Endothelial cell of umbilical vein (primary cell): ENCODE measurements at regions not wholly inside any gene's neighbourhood (a gene's known extent, or its start where the extent isn't known, plus 50 kb on each side); places are given as distances from the start of the nearest gene placed in this dataset.

Experiments used
- BruUV-seq: library from RNA; stranded (reverse); fragments of 400-500 nt; replicated peaks from 2 replicates; lab custom pipeline; 2021; lab: Mats Ljungman, UMichigan
- CTCF ChIA-PET: fragments of 300-600, 350-600 bp; sonication (Branson Sonifier 250); formaldehyde crosslinking; loops from one replicate; lab custom pipeline; 2021; ENCODE audit warnings: antibody characterized with exemption, inconsistent platforms; lab: Charles Lee
- POLR2A ChIA-PET: fragments of 300-600, 350-600 bp; sonication (Branson Sonifier 250); formaldehyde crosslinking; loops from one replicate; lab custom pipeline; 2021; ENCODE audit warnings: antibody characterized with exemption, inconsistent platforms; lab: Charles Lee
- DNase-seq: peaks from one replicate; pipeline ENCODE4 v3.0.0-alpha.2; 2011; ENCODE audit warnings: low read depth, low spot score
- FAIRE-seq: peaks from 2 replicates; lab custom pipeline; 2011; peaks lifted over from hg19 to GRCh38; lab: Jason Lieb, UNC
- H2AFZ ChIP-seq: 2 replicates; pipeline ENCODE4 v1.6.0; 2012; ENCODE audit warnings: low read depth, low read length, control low read depth, inconsistent platforms
- H3K27ac ChIP-seq: 2 replicates; pipeline ENCODE4 v1.5.1; 2011; ENCODE audit warnings: low read depth, mild to moderate bottlenecking, control low read depth, low read length, moderate library complexity; ENCODE audit not compliant: insufficient read depth
- H3K27me3 ChIP-seq, 2 experiments: 2 replicates each; pipeline versions ENCODE4 v1.6.0 to v1.6.1; 2011; ENCODE audit warnings: low read length in 2 of 2, mixed read lengths in 1 of 2; ENCODE audit not compliant: control insufficient read depth in 2 of 2, insufficient read depth in 2 of 2
- H3K36me3 ChIP-seq, 2 experiments: 2 replicates in 1 of 2; 3 replicates in 1 of 2; pipeline ENCODE4 v1.5.1; 2011; ENCODE audit warnings: low read length in 2 of 2, mild to moderate bottlenecking in 1 of 2, moderate library complexity in 1 of 2; ENCODE audit not compliant: control insufficient read depth in 2 of 2, insufficient read depth in 2 of 2; ENCODE audit errors: extremely low read depth in 1 of 2
- H3K4me1 ChIP-seq: 3 replicates; pipeline ENCODE4 v1.5.1; 2011; ENCODE audit warnings: mild to moderate bottlenecking, low read length; ENCODE audit not compliant: control insufficient read depth, insufficient read depth; ENCODE audit errors: extremely low read depth
- H3K4me2 ChIP-seq: 2 replicates; pipeline ENCODE4 v1.6.1; 2011; ENCODE audit warnings: low read length, control low read depth, mixed read lengths; ENCODE audit not compliant: insufficient read depth
- H3K4me3 ChIP-seq, 3 experiments: fragments of 200-600 bp in 1 of 3; sonication (generic), shearing (Covaris generic) in 1 of 3; replicated peaks in 1 of 3; 2 replicates each; pipeline ENCODE4 v1.5.1; 2011 to 2016; ENCODE audit warnings: control low read depth in 3 of 3, low read length in 3 of 3, mild to moderate bottlenecking in 2 of 3, inconsistent platforms in 1 of 3, low read depth in 1 of 3, moderate library complexity in 1 of 3; ENCODE audit not compliant: insufficient read depth in 1 of 3
- H3K79me2 ChIP-seq: 2 replicates; pipeline ENCODE4 v1.6.0; 2012; ENCODE audit warnings: low read length, inconsistent platforms; ENCODE audit not compliant: control insufficient read depth, insufficient read depth
- H3K9ac ChIP-seq: replicated peaks from 2 replicates; pipeline ENCODE3; 2011; ENCODE audit warnings: low read length, control low read depth; ENCODE audit not compliant: insufficient read depth; ENCODE audit errors: extremely low read depth
- H3K9me1 ChIP-seq: replicated peaks from 3 replicates; pipeline ENCODE4 v1.6.0; 2011; ENCODE audit warnings: mild to moderate bottlenecking, low read length; ENCODE audit not compliant: control insufficient read depth, insufficient read depth; ENCODE audit errors: extremely low read depth
- H3K9me3 ChIP-seq: replicated peaks from 2 replicates; pipeline ENCODE4 v1.5.1; 2012; ENCODE audit warnings: low read length, inconsistent platforms; ENCODE audit not compliant: control insufficient read depth, insufficient read depth
- H4K20me1 ChIP-seq: replicated peaks from 2 replicates; pipeline ENCODE3; 2011; ENCODE audit warnings: mild to moderate bottlenecking, low read length; ENCODE audit not compliant: control insufficient read depth, insufficient read depth; ENCODE audit errors: extremely low read depth
- EZH2 ChIP-seq: IDR thresholded peaks from 2 replicates; pipeline ENCODE4 v1.6.1; 2012; ENCODE audit warnings: borderline replicate concordance, low read depth, mild to moderate bottlenecking, moderate library complexity, low read length, inconsistent platforms; ENCODE audit not compliant: severe bottlenecking
- FOS ChIP-seq: IDR thresholded peaks from 2 replicates; pipeline ENCODE4 v1.6.1; 2011; ENCODE audit warnings: mild to moderate bottlenecking, low read length, moderate library complexity, borderline replicate concordance; ENCODE audit not compliant: insufficient read depth
- GATA2 ChIP-seq: IDR thresholded peaks from 2 replicates; pipeline ENCODE4 v1.7.0; 2011; ENCODE audit warnings: low read depth, mild to moderate bottlenecking, moderate library complexity, mixed read lengths, low read length; ENCODE audit not compliant: insufficient read length, insufficient read depth
- JUN ChIP-seq: IDR thresholded peaks from 2 replicates; pipeline ENCODE4 v1.6.1; 2011; ENCODE audit warnings: borderline replicate concordance, low read depth; ENCODE audit not compliant: insufficient read length, insufficient read depth
- MYC ChIP-seq: IDR thresholded peaks from one replicate; pipeline ENCODE4 v1.6.1; 2011; ENCODE audit warnings: mild to moderate bottlenecking, low read depth, low read length
- POLR2A ChIP-seq: IDR thresholded peaks from 2 replicates; pipeline ENCODE4 v1.6.1; 2012; ENCODE audit warnings: low read depth, mild to moderate bottlenecking, control low read depth, low read length
- POLR2AphosphoS5 ChIP-seq: IDR thresholded peaks from 2 replicates; pipeline ENCODE4 v1.6.1; 2012; ENCODE audit warnings: low read depth, mild to moderate bottlenecking, control low read depth, low read length, moderate library complexity; ENCODE audit not compliant: insufficient read depth
- dilution Hi-C: fragments of 300-500 bp; cut with MboI; formaldehyde crosslinking; loops from one replicate; pipeline ENCODE4 v1.15.0; 2019; ENCODE audit warnings: low sequenced_read_pairs; ENCODE audit not compliant: extremely low pct_ligation_motif_present
- intact Hi-C: fragments of 100-400 bp; cut with micrococcal nuclease; formaldehyde crosslinking; loops from one replicate; pipeline ENCODE4 v1.10.0; 2022
- TF ChIP-seq, protein P1 (sequence below): IDR thresholded peaks from 2 replicates; pipeline ENCODE4 v1.6.1; 2011; ENCODE audit not compliant: insufficient read depth, insufficient read length
- TF ChIP-seq, protein P2 (sequence below), 2 donors: IDR thresholded peaks; 1 replicate in 1 of 2; 2 replicates in 1 of 2; pipeline ENCODE4 v1.5.1; 2011; ENCODE audit warnings: low read length in 2 of 2, mild to moderate bottlenecking in 2 of 2, moderate library complexity in 2 of 2, control low read depth in 1 of 2, inconsistent platforms in 1 of 2, low read depth in 1 of 2; ENCODE audit not compliant: insufficient read depth in 1 of 2; ENCODE audit errors: extremely low read depth in 1 of 2

DNA sequence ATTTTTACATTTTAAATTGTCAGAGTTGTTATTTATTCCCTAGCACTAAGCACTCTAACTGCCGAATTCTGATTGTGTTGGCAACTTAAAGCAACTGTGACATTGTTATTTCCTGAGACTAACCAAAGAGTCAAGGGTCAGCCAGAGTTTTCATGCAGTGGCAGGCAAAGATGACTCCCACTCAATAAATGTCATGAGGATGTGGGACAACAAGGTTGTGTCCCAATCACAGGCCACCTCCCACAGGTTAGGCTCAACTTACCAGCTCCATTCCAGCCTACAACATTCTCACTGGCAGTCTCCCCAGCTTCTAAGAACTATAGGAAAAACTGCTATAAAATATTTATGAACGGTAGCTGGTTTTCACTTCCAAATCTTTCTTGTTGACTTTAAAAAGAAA, 80.1 kb downstream of the RSL24D1 start:
- POLR2A ChIA-PET = no interaction called here
- H3K9me3 ChIP-seq = no peaks in the 10 kb centered on the region
- intact Hi-C loops = no loop called here

More for the DNA sequence above, 80.1 kb downstream of the RSL24D1 start:
- no TSS peak for BruUV-seq
- dilution Hi-C loops = no loop called here
- no peaks in the 10 kb centered on the region for H3K4me1 ChIP-seq
- no peak overlapping the region for H3K4me3 ChIP-seq
- no peaks in the 10 kb centered on the region for H3K9me1 ChIP-seq
- no peaks in the 10 kb centered on the region for H4K20me1 ChIP-seq
- no peaks in the 10 kb centered on the region for H3K36me3 ChIP-seq
- H3K79me2 ChIP-seq = no peaks in the 10 kb centered on the region
- H3K27me3 ChIP-seq = no peaks in the 10 kb centered on the region
- no peak for FAIRE-seq
- CTCF ChIA-PET = interaction anchor here (3.2 kb wide), 1 partner anchor 9 kb away, joined by 15 read pairs; no protein-coding TSS in a partner anchor
- DNase-seq = no peak
- TF ChIP-seq FOS (no peak), POLR2AphosphoS5 (no peak), GATA2 (no peak), POLR2A (no peak), EZH2 (no peak), MYC (no peak), JUN (no peak)
- TF ChIP-seq, protein P1, sequence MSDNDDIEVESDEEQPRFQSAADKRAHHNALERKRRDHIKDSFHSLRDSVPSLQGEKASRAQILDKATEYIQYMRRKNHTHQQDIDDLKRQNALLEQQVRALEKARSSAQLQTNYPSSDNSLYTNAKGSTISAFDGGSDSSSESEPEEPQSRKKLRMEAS = no peak
- TF ChIP-seq, protein P2, sequence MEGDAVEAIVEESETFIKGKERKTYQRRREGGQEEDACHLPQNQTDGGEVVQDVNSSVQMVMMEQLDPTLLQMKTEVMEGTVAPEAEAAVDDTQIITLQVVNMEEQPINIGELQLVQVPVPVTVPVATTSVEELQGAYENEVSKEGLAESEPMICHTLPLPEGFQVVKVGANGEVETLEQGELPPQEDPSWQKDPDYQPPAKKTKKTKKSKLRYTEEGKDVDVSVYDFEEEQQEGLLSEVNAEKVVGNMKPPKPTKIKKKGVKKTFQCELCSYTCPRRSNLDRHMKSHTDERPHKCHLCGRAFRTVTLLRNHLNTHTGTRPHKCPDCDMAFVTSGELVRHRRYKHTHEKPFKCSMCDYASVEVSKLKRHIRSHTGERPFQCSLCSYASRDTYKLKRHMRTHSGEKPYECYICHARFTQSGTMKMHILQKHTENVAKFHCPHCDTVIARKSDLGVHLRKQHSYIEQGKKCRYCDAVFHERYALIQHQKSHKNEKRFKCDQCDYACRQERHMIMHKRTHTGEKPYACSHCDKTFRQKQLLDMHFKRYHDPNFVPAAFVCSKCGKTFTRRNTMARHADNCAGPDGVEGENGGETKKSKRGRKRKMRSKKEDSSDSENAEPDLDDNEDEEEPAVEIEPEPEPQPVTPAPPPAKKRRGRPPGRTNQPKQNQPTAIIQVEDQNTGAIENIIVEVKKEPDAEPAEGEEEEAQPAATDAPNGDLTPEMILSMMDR (IDR thresholded peaks at IDR 0.05; ENCODE audit: extremely low read depth in 1 of 2, insufficient read depth in 1 of 2, low read depth in 1 of 2, low read length in 2 of 2) = no peak
- H3K4me2 ChIP-seq = no peak overlapping the region
- no peak overlapping the region for H3K27ac ChIP-seq
- no peak overlapping the region for H3K9ac ChIP-seq
- H2AFZ ChIP-seq = no peak overlapping the region
